ENCODE measurements at regions not wholly inside any gene's neighbourhood (a gene's known extent, or its start where the extent isn't known, plus 50 kb on each side); places are given as distances from the start of the nearest gene placed in this dataset.

- Histone ChIP-seq H3K9me3 (ENCODE audit: control insufficient read depth, insufficient read depth, low read length) (no peaks in the 10 kb centered on the region), H3K36me3 (ENCODE audit: control insufficient read depth, insufficient read depth, low read length) (no peaks in the 10 kb centered on the region), H3K4me3 (ENCODE audit: low read length) (no peak overlapping the region), H3K4me1 (ENCODE audit: control insufficient read depth, insufficient read depth, low read length) (no peaks in the 10 kb centered on the region), H3K27me3 (ENCODE audit: control insufficient read depth, insufficient read depth, low read length) (no peaks in the 10 kb centered on the region; the same call in 1 of the 2 replicates), H3K27ac (ENCODE audit: low read length) (no peak overlapping the region)
- no peak for DNase-seq (ENCODE audit: low read depth, low spot score)
- WGBS (ENCODE audit: insufficient coverage, insufficient read length), result no CpG with 5 or more reads among the region's 8 CpGs
Observed at GRCh38 chr6:1230689-1231605, 81.0 kb upstream of the FOXQ1 start.

DNA sequence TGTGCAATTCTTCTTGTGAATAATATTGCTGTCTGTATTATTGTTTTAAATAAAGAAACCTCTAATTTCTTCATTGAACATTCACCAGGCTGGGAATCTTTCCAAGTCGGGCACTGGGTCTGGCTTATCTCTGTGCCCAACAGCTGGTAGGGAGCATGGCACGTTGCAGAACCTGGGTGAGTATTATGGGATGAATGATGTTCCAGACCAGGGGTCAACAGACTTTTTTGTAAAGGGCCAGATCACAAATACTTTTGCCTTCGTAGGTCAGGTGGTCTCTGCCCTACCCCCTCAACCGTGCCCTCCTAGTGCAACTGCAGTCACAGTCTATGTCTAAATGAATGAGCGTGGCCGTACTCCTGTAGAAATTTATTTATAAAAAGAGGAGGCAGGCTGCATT, 81.6 kb upstream of the FOXQ1 start:
- Histone ChIP-seq H3K9me3 (ENCODE audit: control insufficient read depth, insufficient read depth, low read length) (no peaks in the 10 kb centered on the region), H3K4me1 (ENCODE audit: control insufficient read depth, insufficient read depth, low read length) (no peaks in the 10 kb centered on the region), H3K4me3 (ENCODE audit: low read length) (no peak overlapping the region), H3K36me3 (ENCODE audit: control insufficient read depth, insufficient read depth, low read length) (no peaks in the 10 kb centered on the region), H3K27me3 (ENCODE audit: control insufficient read depth, insufficient read depth, low read length) (no peaks in the 10 kb centered on the region; the same call in 1 of the 2 replicates), H3K27ac (ENCODE audit: low read length) (no peak overlapping the region)
- no CpG with 5 or more reads among the region's 6 CpGs for WGBS (ENCODE audit: insufficient coverage, insufficient read length)
- DNase-seq (ENCODE audit: low read depth, low spot score), result no peak

DNA sequence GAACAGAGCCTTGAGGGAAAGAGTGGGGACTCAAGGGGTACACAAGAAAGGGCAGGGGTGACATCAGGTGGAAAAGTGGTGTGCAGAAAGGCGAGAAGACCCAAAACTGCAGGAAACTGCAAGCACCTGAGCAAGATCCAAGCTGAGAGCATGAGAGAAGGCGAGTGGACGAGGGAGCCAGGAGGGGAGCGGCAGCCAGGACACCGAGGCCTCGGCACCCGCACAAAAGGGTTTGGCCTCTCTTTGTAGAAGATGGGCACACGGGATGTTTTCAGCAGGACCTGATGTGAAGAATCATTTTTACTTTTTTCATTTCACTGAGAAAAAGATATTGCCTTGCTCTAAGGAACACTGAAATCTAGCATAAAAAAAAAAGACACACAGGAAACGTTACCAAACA, 82.1 kb upstream of the FOXQ1 start:
- no CpG with 5 or more reads among the region's 9 CpGs for WGBS (ENCODE audit: insufficient coverage, insufficient read length)

GRCh38 chr6:1229301-1229700, 82.6 kb upstream of the FOXQ1 start:
- DNase-seq (ENCODE audit: low read depth, low spot score), result no peak
- Histone ChIP-seq H3K9me3 (ENCODE audit: control insufficient read depth, insufficient read depth, low read length) (no peaks in the 10 kb centered on the region), H3K36me3 (ENCODE audit: control insufficient read depth, insufficient read depth, low read length) (no peaks in the 10 kb centered on the region), H3K4me3 (ENCODE audit: low read length) (no peak overlapping the region), H3K27me3 (ENCODE audit: control insufficient read depth, insufficient read depth, low read length) (no peaks in the 10 kb centered on the region; the same call in 1 of the 2 replicates), H3K27ac (ENCODE audit: low read length) (no peak overlapping the region), H3K4me1 (ENCODE audit: control insufficient read depth, insufficient read depth, low read length) (no peaks in the 10 kb centered on the region)
- no CpG with 5 or more reads among the region's 7 CpGs for WGBS (ENCODE audit: insufficient coverage, insufficient read length)

More for the DNA sequence above, 82.1 kb upstream of the FOXQ1 start:
- H3K4me3 ChIP-seq (ENCODE audit: low read length), result no peak overlapping the region
- H3K9me3 ChIP-seq (ENCODE audit: control insufficient read depth, insufficient read depth, low read length), result no peaks in the 10 kb centered on the region
- H3K36me3 ChIP-seq (ENCODE audit: control insufficient read depth, insufficient read depth, low read length), result no peaks in the 10 kb centered on the region
- H3K4me1 ChIP-seq (ENCODE audit: control insufficient read depth, insufficient read depth, low read length), result no peaks in the 10 kb centered on the region
- DNase-seq (ENCODE audit: low read depth, low spot score), result no peak
- H3K27me3 ChIP-seq (ENCODE audit: control insufficient read depth, insufficient read depth, low read length), result no peaks in the 10 kb centered on the region; the same call in 1 of the 2 replicates
- H3K27ac ChIP-seq (ENCODE audit: low read length), result no peak overlapping the region

DNA sequence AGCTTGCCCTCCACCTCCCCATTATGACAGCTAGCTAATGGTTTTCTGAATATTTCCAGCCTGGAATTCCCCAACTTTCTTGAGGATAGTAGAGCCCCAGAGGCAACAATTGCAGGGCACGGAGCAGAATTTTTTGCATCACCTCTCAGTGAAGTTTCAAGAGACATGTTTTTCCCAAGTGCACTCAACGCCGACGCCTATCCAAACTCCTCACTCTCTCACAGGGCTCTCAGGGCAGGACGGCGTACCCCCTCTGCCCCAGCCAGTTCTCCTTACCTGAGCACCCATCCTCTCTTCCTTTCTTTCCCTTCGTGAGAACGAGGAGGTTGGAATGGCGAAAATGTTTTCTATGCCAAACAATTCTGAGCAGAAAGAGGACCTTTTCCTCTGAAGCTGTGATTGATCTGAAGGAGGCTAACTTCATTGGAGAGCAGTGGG, 83.1 kb upstream of the FOXQ1 start:
- no CpG with 5 or more reads among the region's 9 CpGs for WGBS (ENCODE audit: insufficient coverage, insufficient read length)

GRCh38 chr6:1227935-1228753, 83.8 kb upstream of the FOXQ1 start:
- no peak overlapping the region for H3K27ac ChIP-seq (ENCODE audit: low read length)
- H3K36me3 ChIP-seq (ENCODE audit: control insufficient read depth, insufficient read depth, low read length), result no peaks in the 10 kb centered on the region
- no peak overlapping the region for H3K4me3 ChIP-seq (ENCODE audit: low read length)
- no CpG with 5 or more reads among the region's 16 CpGs for WGBS (ENCODE audit: insufficient coverage, insufficient read length)
- no peaks in the 10 kb centered on the region; the same call in 1 of the 2 replicates for H3K27me3 ChIP-seq (ENCODE audit: control insufficient read depth, insufficient read depth, low read length)
- no peaks in the 10 kb centered on the region for H3K4me1 ChIP-seq (ENCODE audit: control insufficient read depth, insufficient read depth, low read length)
- H3K9me3 ChIP-seq (ENCODE audit: control insufficient read depth, insufficient read depth, low read length), result no peaks in the 10 kb centered on the region
- no peak for DNase-seq (ENCODE audit: low read depth, low spot score)

More for the DNA sequence above, 83.1 kb upstream of the FOXQ1 start:
- no peaks in the 10 kb centered on the region; the same call in 1 of the 2 replicates for H3K27me3 ChIP-seq (ENCODE audit: control insufficient read depth, insufficient read depth, low read length)
- H3K4me1 ChIP-seq (ENCODE audit: control insufficient read depth, insufficient read depth, low read length), result no peaks in the 10 kb centered on the region
- no peaks in the 10 kb centered on the region for H3K36me3 ChIP-seq (ENCODE audit: control insufficient read depth, insufficient read depth, low read length)
- H3K4me3 ChIP-seq (ENCODE audit: low read length), result no peak overlapping the region
- no peak overlapping the region for H3K27ac ChIP-seq (ENCODE audit: low read length)
- H3K9me3 ChIP-seq (ENCODE audit: control insufficient read depth, insufficient read depth, low read length), result no peaks in the 10 kb centered on the region
- no peak for DNase-seq (ENCODE audit: low read depth, low spot score)

GRCh38 chr6:1227600-1227934, 84.3 kb upstream of the FOXQ1 start:
- no peaks in the 10 kb centered on the region; the same call in 1 of the 2 replicates for H3K27me3 ChIP-seq (ENCODE audit: control insufficient read depth, insufficient read depth, low read length)
- no peak overlapping the region for H3K4me3 ChIP-seq (ENCODE audit: low read length)

GRCh38 chr6:1226277-1227099, 85.4 kb upstream of the FOXQ1 start:
- no peaks in the 10 kb centered on the region; the same call in 1 of the 2 replicates for H3K27me3 ChIP-seq (ENCODE audit: control insufficient read depth, insufficient read depth, low read length)
- H3K4me3 ChIP-seq (ENCODE audit: low read length), result no peak overlapping the region
- no peaks in the 10 kb centered on the region for H3K9me3 ChIP-seq (ENCODE audit: control insufficient read depth, insufficient read depth, low read length)
- no peak overlapping the region for H3K27ac ChIP-seq (ENCODE audit: low read length)
- DNase-seq (ENCODE audit: low read depth, low spot score), result no peak
- whole genome bisulfite sequencing (ENCODE audit: insufficient coverage, insufficient read length), result no CpG with 5 or more reads among the region's 18 CpGs
- no peaks in the 10 kb centered on the region for H3K4me1 ChIP-seq (ENCODE audit: control insufficient read depth, insufficient read depth, low read length)
- no peaks in the 10 kb centered on the region for H3K36me3 ChIP-seq (ENCODE audit: control insufficient read depth, insufficient read depth, low read length)

More at GRCh38 chr6:1227600-1227934, 84.3 kb upstream of the FOXQ1 start:
- no CpG with 5 or more reads among the region's 3 CpGs for WGBS (ENCODE audit: insufficient coverage, insufficient read length)
- Histone ChIP-seq H3K27ac (ENCODE audit: low read length) (no peak overlapping the region), H3K9me3 (ENCODE audit: control insufficient read depth, insufficient read depth, low read length) (no peaks in the 10 kb centered on the region), H3K36me3 (ENCODE audit: control insufficient read depth, insufficient read depth, low read length) (no peaks in the 10 kb centered on the region), H3K4me1 (ENCODE audit: control insufficient read depth, insufficient read depth, low read length) (no peaks in the 10 kb centered on the region)
- DNase-seq (ENCODE audit: low read depth, low spot score), result no peak

DNA sequence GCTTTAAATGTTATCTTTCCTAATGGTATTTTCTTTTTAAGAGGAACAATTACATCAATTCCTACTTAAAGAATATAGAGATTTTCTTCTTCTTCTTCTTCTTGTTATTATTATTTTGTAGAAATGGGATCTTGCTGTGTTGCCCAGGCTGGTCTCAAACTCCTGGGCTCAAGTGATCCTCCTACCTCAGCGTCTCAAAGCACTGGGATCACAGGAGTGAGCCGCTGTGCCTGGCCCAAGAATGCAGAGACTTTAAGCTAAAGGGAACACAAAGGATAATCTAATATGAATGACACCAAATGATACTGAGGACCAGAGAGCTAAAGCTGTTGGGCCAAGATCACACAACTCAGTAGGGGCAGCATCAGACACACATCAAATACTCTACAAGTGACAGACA, 87.4 kb upstream of the FOXQ1 start:
- no peaks in the 10 kb centered on the region; the same call in 1 of the 2 replicates for H3K27me3 ChIP-seq (ENCODE audit: control insufficient read depth, insufficient read depth, low read length)
- H3K4me1 ChIP-seq (ENCODE audit: control insufficient read depth, insufficient read depth, low read length), result no peaks in the 10 kb centered on the region
- DNase-seq (ENCODE audit: low read depth, low spot score), result no peak

More for the DNA sequence above, 87.4 kb upstream of the FOXQ1 start:
- H3K27ac ChIP-seq (ENCODE audit: low read length), result no peak overlapping the region
- H3K4me3 ChIP-seq (ENCODE audit: low read length), result no peak overlapping the region
- WGBS (ENCODE audit: insufficient coverage, insufficient read length), result no CpG with 5 or more reads among the region's 2 CpGs
- H3K9me3 ChIP-seq (ENCODE audit: control insufficient read depth, insufficient read depth, low read length), result no peaks in the 10 kb centered on the region
- H3K36me3 ChIP-seq (ENCODE audit: control insufficient read depth, insufficient read depth, low read length), result no peaks in the 10 kb centered on the region
